ENCODE measurements at regions not wholly inside any gene's neighbourhood (a gene's known extent, or its start where the extent isn't known, plus 50 kb on each side); places are given as distances from the start of the nearest gene placed in this dataset.
"Not testable (repeated sequence)": the region's sequence is repeated elsewhere in the genome, so short reads cannot be mapped to it uniquely, and the experiment has no call there.

GRCh38 chr3:98705212-98705611, 57.9 kb upstream of the ST3GAL6 start:
- no peak for DNase-seq (ENCODE audit: low read depth in 2 of 2)

GRCh38 chr3:98705694-98706093, 57.4 kb upstream of the ST3GAL6 start:
- DNase-seq (ENCODE audit: low read depth in 2 of 2): no peak

GRCh38 chr3:98708681-98709080, 54.5 kb upstream of the ST3GAL6 start:
- not testable (repeated sequence) for DNase-seq (ENCODE audit: low read depth in 2 of 2)

- DNase-seq (ENCODE audit: low read depth in 2 of 2): no peak
Observed at GRCh38 chr3:98709441-98709840, 53.7 kb upstream of the ST3GAL6 start.

DNA sequence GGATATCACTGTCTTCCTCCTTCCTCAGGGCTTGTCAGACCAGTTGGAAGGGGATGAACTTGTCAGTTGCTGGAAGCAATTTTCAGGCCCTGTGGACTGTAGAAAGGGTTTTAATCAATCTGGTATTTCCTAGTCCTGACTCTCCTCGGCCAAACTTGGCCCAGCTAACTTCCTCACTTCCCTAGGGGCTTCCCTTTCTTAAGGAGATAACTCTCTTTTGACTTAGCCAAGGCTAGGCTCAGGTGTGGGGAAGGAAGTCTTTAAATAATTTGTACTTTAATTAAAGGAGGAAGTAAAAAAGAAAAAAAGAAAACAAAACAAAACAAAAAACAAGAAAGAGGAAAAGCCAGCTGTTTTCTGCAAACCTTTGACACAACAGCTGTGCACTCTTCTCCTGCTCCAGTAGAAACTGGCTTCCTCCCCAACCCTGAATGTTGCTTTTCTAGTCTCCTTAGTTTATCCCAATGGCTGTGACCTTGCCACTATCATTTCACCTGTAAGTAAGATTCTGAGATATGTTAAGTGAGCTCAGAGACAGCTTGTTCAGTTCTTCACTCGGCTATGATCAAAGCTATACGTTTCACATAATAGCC, 53.0 kb upstream of the ST3GAL6 start:
- DNase-seq (ENCODE audit: low read depth in 2 of 2): no peak

DNA sequence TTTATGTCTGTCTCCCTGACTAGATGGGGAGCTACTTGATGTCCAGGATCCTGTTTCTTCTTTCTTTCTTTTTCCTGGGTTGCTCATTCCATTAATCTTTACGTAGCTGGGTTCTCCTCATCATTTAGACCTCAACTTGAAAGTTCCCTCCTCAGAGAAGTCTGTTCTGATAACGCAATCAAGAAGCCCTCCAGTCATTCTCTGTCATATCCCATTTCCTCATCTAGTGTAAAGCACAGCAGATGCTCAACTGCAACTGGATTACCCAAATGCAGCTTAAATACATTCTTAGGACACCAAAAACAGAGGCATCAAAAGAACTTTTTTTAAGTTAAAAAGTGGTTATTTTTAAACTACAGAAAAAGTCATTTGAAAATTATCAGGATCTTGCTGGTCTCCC, 51.7 kb upstream of the ST3GAL6 start:
- no peak for DNase-seq (ENCODE audit: low read depth in 2 of 2)

DNA sequence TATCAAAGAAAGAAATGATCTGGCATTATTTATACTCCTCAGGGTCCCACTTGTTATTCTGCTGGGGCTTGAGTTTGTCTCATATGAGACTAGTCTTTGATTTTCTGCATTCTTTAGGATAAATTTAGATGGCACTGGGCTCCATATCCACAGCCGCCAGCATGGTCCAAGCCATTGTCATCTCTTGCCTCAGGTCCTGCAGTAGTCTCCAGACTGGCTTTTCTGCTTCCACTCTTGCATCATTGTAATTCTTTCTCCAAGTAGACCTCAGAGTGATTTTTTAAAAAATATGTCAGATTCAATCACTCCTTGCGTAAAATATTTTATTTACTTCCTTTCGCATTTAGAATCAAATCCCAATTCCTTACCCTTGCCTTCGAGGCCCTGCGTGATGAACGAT, 50.4 kb upstream of the ST3GAL6 start:
- no peak for DNase-seq (ENCODE audit: low read depth in 2 of 2)

GRCh38 chr3:98713332-98713731, 49.8 kb upstream of the ST3GAL6 start:
- not testable (repeated sequence) for DNase-seq (ENCODE audit: low read depth in 2 of 2)

Measured in stimulated activated CD4-positive, alpha-beta T cell treated with anti-CD3 and anti-CD28 coated beads, Interleukin-12 subunit alpha, Interleukin-12 subunit beta, amount 100 ng/mL, for 24 hours (primary cell).